Astrocyte of the spinal cord (primary cell): ENCODE measurements at regions not wholly inside any gene's neighbourhood (a gene's known extent, or its start where the extent isn't known, plus 50 kb on each side); places are given as distances from the start of the nearest gene placed in this dataset.

Source experiments
- DNase-seq: peaks from one replicate; pipeline ENCODE4 v3.0.0; 2011; ENCODE audit warnings: low read depth, low spot score
- H3K4me3 ChIP-seq: 2 replicates; pipeline ENCODE4 v1.5.1; 2011; ENCODE audit warnings: low read depth, mild to moderate bottlenecking, low read length, moderate library complexity
- in situ Hi-C: cut with HindIII; loops from 2 replicates; pipeline ENCODE4 v1.10.0; 2017; ENCODE audit warnings: low sequenced_read_pairs
- TF ChIP-seq, protein P1 (sequence below): IDR thresholded peaks from 2 replicates; pipeline ENCODE4 v1.5.1; 2012; ENCODE audit warnings: low read depth, mild to moderate bottlenecking, low read length, inconsistent platforms

GRCh38 chr7:121451367-121452094 is 55.4 kb upstream of the FAM3C start:
- no peak overlapping the region for H3K4me3 ChIP-seq
- no peak for DNase-seq
- TF ChIP-seq, protein P1, sequence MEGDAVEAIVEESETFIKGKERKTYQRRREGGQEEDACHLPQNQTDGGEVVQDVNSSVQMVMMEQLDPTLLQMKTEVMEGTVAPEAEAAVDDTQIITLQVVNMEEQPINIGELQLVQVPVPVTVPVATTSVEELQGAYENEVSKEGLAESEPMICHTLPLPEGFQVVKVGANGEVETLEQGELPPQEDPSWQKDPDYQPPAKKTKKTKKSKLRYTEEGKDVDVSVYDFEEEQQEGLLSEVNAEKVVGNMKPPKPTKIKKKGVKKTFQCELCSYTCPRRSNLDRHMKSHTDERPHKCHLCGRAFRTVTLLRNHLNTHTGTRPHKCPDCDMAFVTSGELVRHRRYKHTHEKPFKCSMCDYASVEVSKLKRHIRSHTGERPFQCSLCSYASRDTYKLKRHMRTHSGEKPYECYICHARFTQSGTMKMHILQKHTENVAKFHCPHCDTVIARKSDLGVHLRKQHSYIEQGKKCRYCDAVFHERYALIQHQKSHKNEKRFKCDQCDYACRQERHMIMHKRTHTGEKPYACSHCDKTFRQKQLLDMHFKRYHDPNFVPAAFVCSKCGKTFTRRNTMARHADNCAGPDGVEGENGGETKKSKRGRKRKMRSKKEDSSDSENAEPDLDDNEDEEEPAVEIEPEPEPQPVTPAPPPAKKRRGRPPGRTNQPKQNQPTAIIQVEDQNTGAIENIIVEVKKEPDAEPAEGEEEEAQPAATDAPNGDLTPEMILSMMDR: no peak
- in situ Hi-C loops: no loop called here

- TF ChIP-seq, protein P1: no peak
- no peak overlapping the region for H3K4me3 ChIP-seq
- DNase-seq: no peak
- in situ Hi-C loops: no loop called here
Observed at GRCh38 chr7:121450631-121451198, 54.6 kb upstream of the FAM3C start.

GRCh38 chr7:121449735-121450240 is 53.7 kb upstream of the FAM3C start:
- in situ Hi-C loops: no loop called here
- TF ChIP-seq, protein P1: no peak
- no peak for DNase-seq
- H3K4me3 ChIP-seq: no peak overlapping the region

GRCh38 chr7:121449329-121449728 is 53.2 kb upstream of the FAM3C start:
- in situ Hi-C loops: no loop called here

GRCh38 chr7:121448429-121448828 is 52.3 kb upstream of the FAM3C start:
- DNase-seq: no peak
- TF ChIP-seq, protein P1: no peak
- in situ Hi-C loops: no loop called here
- no peak overlapping the region for H3K4me3 ChIP-seq

More at GRCh38 chr7:121449329-121449728, 53.2 kb upstream of the FAM3C start:
- DNase-seq: no peak
- TF ChIP-seq, protein P1: no peak
- no peak overlapping the region for H3K4me3 ChIP-seq

GRCh38 chr7:121447911-121448300 is 51.8 kb upstream of the FAM3C start:
- TF ChIP-seq, protein P1: no peak
- DNase-seq: no peak
- no peak overlapping the region for H3K4me3 ChIP-seq
- in situ Hi-C loops: no loop called here
